ENCODE measurements at regions not wholly inside any gene's neighbourhood (a gene's known extent, or its start where the extent isn't known, plus 50 kb on each side); places are given as distances from the start of the nearest gene placed in this dataset.

DNA sequence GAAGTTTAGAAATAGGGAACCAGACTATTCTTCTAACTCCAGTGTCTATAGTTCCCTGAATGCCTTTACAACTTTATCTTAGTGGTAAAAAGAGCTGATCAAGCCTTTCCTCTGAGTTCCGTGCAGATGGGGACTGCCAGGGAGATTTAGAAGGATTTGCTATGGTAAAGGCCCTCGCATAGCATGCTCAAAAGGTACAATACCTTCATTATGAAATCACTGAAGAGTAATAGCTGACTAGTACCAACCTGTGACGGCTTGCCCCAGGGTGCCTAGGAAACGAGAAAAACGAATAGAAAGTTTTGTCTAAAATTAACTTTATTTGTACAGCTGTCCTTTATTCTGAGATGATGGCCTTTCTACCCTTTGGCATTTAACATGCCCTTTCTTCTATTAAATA, 150.1 kb upstream of the ARHGAP42 start:
- POLR2A ChIA-PET: no interaction called here
- no peak overlapping the region for H3K4me3 ChIP-seq (ENCODE audit: low read depth in 2 of 2, low read length in 2 of 2)
- no peaks in the 10 kb centered on the region for H3K27me3 ChIP-seq (ENCODE audit: control insufficient read depth, insufficient read depth, low read length)
- ATAC-seq (no peak), DNase-seq (ENCODE audit: low read depth, low spot score) (no peak)
- H3K9me3 ChIP-seq (ENCODE audit: control insufficient read depth, insufficient read depth, low read depth, low read length): no peaks in the 10 kb centered on the region
- no peak for TF ChIP-seq SIN3A (IDR thresholded peaks at IDR 0.05; ENCODE audit: borderline replicate concordance, insufficient read depth, low read depth, low read length)
- TF ChIP-seq, protein P1, sequence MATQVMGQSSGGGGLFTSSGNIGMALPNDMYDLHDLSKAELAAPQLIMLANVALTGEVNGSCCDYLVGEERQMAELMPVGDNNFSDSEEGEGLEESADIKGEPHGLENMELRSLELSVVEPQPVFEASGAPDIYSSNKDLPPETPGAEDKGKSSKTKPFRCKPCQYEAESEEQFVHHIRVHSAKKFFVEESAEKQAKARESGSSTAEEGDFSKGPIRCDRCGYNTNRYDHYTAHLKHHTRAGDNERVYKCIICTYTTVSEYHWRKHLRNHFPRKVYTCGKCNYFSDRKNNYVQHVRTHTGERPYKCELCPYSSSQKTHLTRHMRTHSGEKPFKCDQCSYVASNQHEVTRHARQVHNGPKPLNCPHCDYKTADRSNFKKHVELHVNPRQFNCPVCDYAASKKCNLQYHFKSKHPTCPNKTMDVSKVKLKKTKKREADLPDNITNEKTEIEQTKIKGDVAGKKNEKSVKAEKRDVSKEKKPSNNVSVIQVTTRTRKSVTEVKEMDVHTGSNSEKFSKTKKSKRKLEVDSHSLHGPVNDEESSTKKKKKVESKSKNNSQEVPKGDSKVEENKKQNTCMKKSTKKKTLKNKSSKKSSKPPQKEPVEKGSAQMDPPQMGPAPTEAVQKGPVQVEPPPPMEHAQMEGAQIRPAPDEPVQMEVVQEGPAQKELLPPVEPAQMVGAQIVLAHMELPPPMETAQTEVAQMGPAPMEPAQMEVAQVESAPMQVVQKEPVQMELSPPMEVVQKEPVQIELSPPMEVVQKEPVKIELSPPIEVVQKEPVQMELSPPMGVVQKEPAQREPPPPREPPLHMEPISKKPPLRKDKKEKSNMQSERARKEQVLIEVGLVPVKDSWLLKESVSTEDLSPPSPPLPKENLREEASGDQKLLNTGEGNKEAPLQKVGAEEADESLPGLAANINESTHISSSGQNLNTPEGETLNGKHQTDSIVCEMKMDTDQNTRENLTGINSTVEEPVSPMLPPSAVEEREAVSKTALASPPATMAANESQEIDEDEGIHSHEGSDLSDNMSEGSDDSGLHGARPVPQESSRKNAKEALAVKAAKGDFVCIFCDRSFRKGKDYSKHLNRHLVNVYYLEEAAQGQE (IDR thresholded peaks at IDR 0.05; ENCODE audit: insufficient read depth in 1 of 2, low read depth in 2 of 2, low read length in 1 of 2): no peak
- TF ChIP-seq, protein P2, sequence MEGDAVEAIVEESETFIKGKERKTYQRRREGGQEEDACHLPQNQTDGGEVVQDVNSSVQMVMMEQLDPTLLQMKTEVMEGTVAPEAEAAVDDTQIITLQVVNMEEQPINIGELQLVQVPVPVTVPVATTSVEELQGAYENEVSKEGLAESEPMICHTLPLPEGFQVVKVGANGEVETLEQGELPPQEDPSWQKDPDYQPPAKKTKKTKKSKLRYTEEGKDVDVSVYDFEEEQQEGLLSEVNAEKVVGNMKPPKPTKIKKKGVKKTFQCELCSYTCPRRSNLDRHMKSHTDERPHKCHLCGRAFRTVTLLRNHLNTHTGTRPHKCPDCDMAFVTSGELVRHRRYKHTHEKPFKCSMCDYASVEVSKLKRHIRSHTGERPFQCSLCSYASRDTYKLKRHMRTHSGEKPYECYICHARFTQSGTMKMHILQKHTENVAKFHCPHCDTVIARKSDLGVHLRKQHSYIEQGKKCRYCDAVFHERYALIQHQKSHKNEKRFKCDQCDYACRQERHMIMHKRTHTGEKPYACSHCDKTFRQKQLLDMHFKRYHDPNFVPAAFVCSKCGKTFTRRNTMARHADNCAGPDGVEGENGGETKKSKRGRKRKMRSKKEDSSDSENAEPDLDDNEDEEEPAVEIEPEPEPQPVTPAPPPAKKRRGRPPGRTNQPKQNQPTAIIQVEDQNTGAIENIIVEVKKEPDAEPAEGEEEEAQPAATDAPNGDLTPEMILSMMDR (IDR thresholded peaks at IDR 0.05): no peak
- TF ChIP-seq TCF7L2 (IDR thresholded peaks at IDR 0.05; ENCODE audit: low read depth, low read length): no peak
- no peak for TF ChIP-seq POLR2AphosphoS5 (IDR thresholded peaks at IDR 0.05; ENCODE audit: low read depth, low read length)
- intact Hi-C loops (cut with micrococcal nuclease; ENCODE audit: unreplicated experiment): no loop called here
- no TSS peak for BruUV-seq (replicated peaks)
- no peaks in the 10 kb centered on the region for H3K36me3 ChIP-seq (ENCODE audit: control insufficient read depth, insufficient read depth, low read length)
- H3K4me1 ChIP-seq (ENCODE audit: control insufficient read depth, insufficient read depth, low read length): no peaks in the 10 kb centered on the region
- in situ Hi-C loops (cut with HindIII; ENCODE audit: low pct_unique_long_range_greater_than_20kb, low sequenced_read_pairs): no loop called here
- CTCF ChIA-PET: no interaction called here
- H3K27ac ChIP-seq (ENCODE audit: low read length): no peak overlapping the region

DNA sequence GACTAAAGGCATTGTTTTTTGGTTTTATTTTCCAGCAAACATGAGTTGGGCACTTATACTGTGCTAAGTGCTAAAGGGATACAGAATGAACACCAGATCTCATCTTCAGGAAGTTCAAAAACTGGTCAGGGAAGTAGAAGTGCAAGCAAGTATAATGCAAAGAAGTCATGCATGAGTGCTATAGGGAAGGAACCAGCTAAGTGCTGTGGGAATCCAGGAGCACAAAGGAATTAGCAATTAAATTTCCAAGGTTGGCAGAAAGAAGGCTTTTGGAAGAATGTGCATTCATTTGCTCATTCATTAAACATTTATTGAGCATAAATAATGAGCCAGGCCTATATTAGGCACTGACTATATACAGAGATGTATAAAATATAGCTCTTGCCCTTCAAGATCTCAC, 143.7 kb upstream of the ARHGAP42 start:
- Histone ChIP-seq H3K36me3 (ENCODE audit: control insufficient read depth, insufficient read depth, low read length) (no peaks in the 10 kb centered on the region), H3K4me3 (ENCODE audit: low read depth in 2 of 2, low read length in 2 of 2) (no peak overlapping the region), H3K27me3 (ENCODE audit: control insufficient read depth, insufficient read depth, low read length) (no peaks in the 10 kb centered on the region), H3K27ac (ENCODE audit: low read length) (no peak overlapping the region), H3K9me3 (ENCODE audit: control insufficient read depth, insufficient read depth, low read depth, low read length) (no peaks in the 10 kb centered on the region), H3K4me1 (ENCODE audit: control insufficient read depth, insufficient read depth, low read length) (no peaks in the 10 kb centered on the region)
- ChIA-PET CTCF (no interaction called here), POLR2A (no interaction called here)
- DNase-seq (ENCODE audit: low read depth, low spot score) (no peak), ATAC-seq (no peak)
- TF ChIP-seq, protein P1 (IDR thresholded peaks at IDR 0.05; ENCODE audit: insufficient read depth in 1 of 2, low read depth in 2 of 2, low read length in 1 of 2): no peak
- no peak for TF ChIP-seq POLR2AphosphoS5 (IDR thresholded peaks at IDR 0.05; ENCODE audit: low read depth, low read length)
- no peak for TF ChIP-seq SIN3A (IDR thresholded peaks at IDR 0.05; ENCODE audit: borderline replicate concordance, insufficient read depth, low read depth, low read length)
- TF ChIP-seq, protein P2 (IDR thresholded peaks at IDR 0.05): no peak
- intact Hi-C loops (cut with micrococcal nuclease; ENCODE audit: unreplicated experiment) (no loop called here), in situ Hi-C loops (cut with HindIII; ENCODE audit: low pct_unique_long_range_greater_than_20kb, low sequenced_read_pairs) (no loop called here)
- no TSS peak for BruUV-seq (replicated peaks)

All from Panc1 (cell line).